ENCODE measurements at regions not wholly inside any gene's neighbourhood (a gene's known extent, or its start where the extent isn't known, plus 50 kb on each side); places are given as distances from the start of the nearest gene placed in this dataset.

- no peak for TF ChIP-seq ZFX (IDR thresholded peaks at IDR 0.05; ENCODE audit: borderline replicate concordance)
- no peak for TF ChIP-seq CTCF (IDR thresholded peaks at IDR 0.05)
- H3K27ac ChIP-seq = no peak overlapping the region
Measured at GRCh38 chr4:170652571-170652970, 562.8 kb upstream of the AADAT start.

GRCh38 chr4:170651786-170652185 is 562.0 kb upstream of the AADAT start:
- no peak for TF ChIP-seq CTCF (IDR thresholded peaks at IDR 0.05)
- H3K27ac ChIP-seq = no peak overlapping the region

GRCh38 chr4:170627418-170627817 is 537.7 kb upstream of the AADAT start:
- no peak overlapping the region for H3K27ac ChIP-seq
- TF ChIP-seq ZFX (IDR thresholded peaks at IDR 0.05; ENCODE audit: borderline replicate concordance) (no peak), CTCF (IDR thresholded peaks at IDR 0.05) (no peak)

GRCh38 chr4:170623899-170624298 is 534.1 kb upstream of the AADAT start:
- H3K27ac ChIP-seq = no peak overlapping the region
- no peak for TF ChIP-seq CTCF (IDR thresholded peaks at IDR 0.05)
- TF ChIP-seq ZFX (IDR thresholded peaks at IDR 0.05; ENCODE audit: borderline replicate concordance) = no peak

GRCh38 chr4:170610434-170610833 is 520.7 kb upstream of the AADAT start:
- TF ChIP-seq CTCF (IDR thresholded peaks at IDR 0.05) (no peak), ZFX (IDR thresholded peaks at IDR 0.05; ENCODE audit: borderline replicate concordance) (no peak)
- H3K27ac ChIP-seq = no peak overlapping the region

GRCh38 chr4:170599894-170600293 is 510.1 kb upstream of the AADAT start:
- H3K27ac ChIP-seq = no peak overlapping the region
- TF ChIP-seq ZFX (IDR thresholded peaks at IDR 0.05; ENCODE audit: borderline replicate concordance) (no peak), CTCF (IDR thresholded peaks at IDR 0.05) (no peak)

- no peak for TF ChIP-seq ZFX (IDR thresholded peaks at IDR 0.05; ENCODE audit: borderline replicate concordance)
- TF ChIP-seq CTCF (IDR thresholded peaks at IDR 0.05) = no peak
Measured at GRCh38 chr4:170591076-170591475, 501.3 kb upstream of the AADAT start.

More at GRCh38 chr4:170591076-170591475, 501.3 kb upstream of the AADAT start:
- no peak overlapping the region for H3K27ac ChIP-seq
